ENCODE measurements at regions not wholly inside any gene's neighbourhood (a gene's known extent, or its start where the extent isn't known, plus 50 kb on each side); places are given as distances from the start of the nearest gene placed in this dataset.
A peak's percentile ranks its signal among the peaks of the same experiment; 100 is the strongest.
"Not testable (repeated sequence)": the region's sequence is repeated elsewhere in the genome, so short reads cannot be mapped to it uniquely, and the experiment has no call there.

- DNase-seq: no peak
Observed at GRCh38 chr9:115495052-115495635, 377.2 kb upstream of the TNC start.

- DNase-seq: no peak
Observed at GRCh38 chr9:115495836-115496235, 377.9 kb upstream of the TNC start.

- no peak for DNase-seq
Observed at GRCh38 chr9:115498303-115498702, 380.3 kb upstream of the TNC start.

- DNase-seq: no peak
Observed at GRCh38 chr9:115507148-115507547, 389.2 kb upstream of the TNC start.

GRCh38 chr9:115513148-115513547 lies 395.2 kb upstream of the TNC start:
- no peak for DNase-seq

- no peak for DNase-seq
Observed at GRCh38 chr9:115514454-115514853, 396.5 kb upstream of the TNC start.

GRCh38 chr9:115517335-115518075 lies 399.5 kb upstream of the TNC start:
- DNase-seq: no peak

GRCh38 chr9:115520646-115521045 lies 402.7 kb upstream of the TNC start:
- DNase-seq: no peak

- no peak for DNase-seq
Observed at GRCh38 chr9:115522912-115523311, 405.0 kb upstream of the TNC start.

GRCh38 chr9:115524453-115525059 lies 406.6 kb upstream of the TNC start:
- DNase-seq: peak; percentile 59

- no peak for DNase-seq
Observed at GRCh38 chr9:115525111-115526058, 407.4 kb upstream of the TNC start.

- DNase-seq: no peak
Observed at GRCh38 chr9:115531410-115532125, 413.6 kb upstream of the TNC start.

GRCh38 chr9:115533511-115533910 lies 415.6 kb upstream of the TNC start:
- DNase-seq: no peak

- DNase-seq: no peak
Observed at GRCh38 chr9:115540091-115540490, 422.1 kb upstream of the TNC start.

- no peak for DNase-seq
Observed at GRCh38 chr9:115543511-115543910, 425.6 kb upstream of the TNC start.

- no peak for DNase-seq
Observed at GRCh38 chr9:115548609-115549260, 430.8 kb upstream of the TNC start.

GRCh38 chr9:115551396-115551795 lies 433.4 kb upstream of the TNC start:
- DNase-seq: no peak

GRCh38 chr9:115553060-115553773 lies 435.3 kb upstream of the TNC start:
- DNase-seq: no peak

- no peak for DNase-seq
Observed at GRCh38 chr9:115556432-115556831, 438.5 kb upstream of the TNC start.

- no peak for DNase-seq
Observed at GRCh38 chr9:115575147-115575546, 457.2 kb upstream of the TNC start.

GRCh38 chr9:115585458-115585857 lies 467.5 kb upstream of the TNC start:
- not testable (repeated sequence) for DNase-seq
